PC-9 (cell line): ENCODE measurements at regions not wholly inside any gene's neighbourhood (a gene's known extent, or its start where the extent isn't known, plus 50 kb on each side); places are given as distances from the start of the nearest gene placed in this dataset.

Experiments used
- CTCF ChIP-seq: fragments of 200-600 bp; sonication (generic); conservative IDR thresholded peaks from 2 replicates; pipeline ENCODE4 v1.6.1; 2017; ENCODE audit warnings: mixed run types, antibody characterized with exemption, mild to moderate bottlenecking, moderate library complexity
- EZH2 ChIP-seq: fragments of 200-600 bp; sonication (generic); IDR thresholded peaks from 2 replicates; pipeline ENCODE4 v1.8.0; 2017; ENCODE audit warnings: antibody characterized with exemption, low read depth

- TF ChIP-seq CTCF: no peak
- TF ChIP-seq EZH2: no peak
Observed at GRCh38 chr2:234843411-234843810, 108.4 kb upstream of the SH3BP4 start.
